Loucy (cell line): ENCODE measurements at regions not wholly inside any gene's neighbourhood (a gene's known extent, or its start where the extent isn't known, plus 50 kb on each side); places are given as distances from the start of the nearest gene placed in this dataset.

Experiments used
- H2AFZ ChIP-seq: fragments of 200-600 bp; sonication (generic); 2 replicates; pipeline ENCODE4 v1.6.0; 2016; ENCODE audit warnings: antibody characterized with exemption, mild to moderate bottlenecking, low read length, moderate library complexity
- H3F3A ChIP-seq: fragments of 200-600 bp; 2 replicates; pipeline ENCODE4 v1.6.0; 2016; ENCODE audit warnings: antibody characterized with exemption, low read depth, mild to moderate bottlenecking
- H3K27me3 ChIP-seq: fragments of 200-600 bp; sonication (generic); 2 replicates; pipeline ENCODE4 v1.6.1; 2014; ENCODE audit warnings: low read length, mild to moderate bottlenecking; ENCODE audit not compliant: insufficient read depth, poor library complexity, severe bottlenecking
- H3K36me3 ChIP-seq: fragments of 200-600 bp; sonication (generic); 2 replicates; pipeline ENCODE4 v1.6.1; 2016; ENCODE audit warnings: low read length; ENCODE audit not compliant: insufficient read depth
- H3K4me1 ChIP-seq: fragments of 200-600 bp; sonication (generic); 2 replicates; pipeline ENCODE4 v1.5.1; 2014; ENCODE audit warnings: low read length, mild to moderate bottlenecking; ENCODE audit not compliant: insufficient read depth, poor library complexity, severe bottlenecking
- H3K4me2 ChIP-seq: fragments of 200-600 bp; sonication (generic); 2 replicates; pipeline ENCODE4 v1.6.0; 2014; ENCODE audit warnings: antibody characterized with exemption, low read length, low read depth, mild to moderate bottlenecking; ENCODE audit not compliant: poor library complexity, severe bottlenecking
- H3K4me3 ChIP-seq: fragments of 200-600 bp; sonication (generic); 2 replicates; pipeline ENCODE4 v1.5.1; 2014; ENCODE audit warnings: low read length, mild to moderate bottlenecking, mixed read lengths; ENCODE audit not compliant: poor library complexity, severe bottlenecking
- H3K79me2 ChIP-seq: fragments of 200-600 bp; sonication (generic); 2 replicates; pipeline ENCODE4 v1.6.1; 2014; ENCODE audit warnings: low read length; ENCODE audit not compliant: insufficient read depth
- H3K9ac ChIP-seq: fragments of 200-600 bp; sonication (generic); 2 replicates; pipeline ENCODE4 v1.6.0; 2014; ENCODE audit warnings: mild to moderate bottlenecking, low read depth, low read length, moderate library complexity; ENCODE audit not compliant: poor library complexity, severe bottlenecking
- H3K9me2 ChIP-seq: fragments of 200-600 bp; sonication (generic); replicated peaks from 2 replicates; pipeline ENCODE4 v1.6.1; 2016; ENCODE audit warnings: low read depth, low read length, mixed read lengths
- H3K9me3 ChIP-seq: fragments of 200-600 bp; sonication (generic); 2 replicates; pipeline ENCODE4 v1.6.1; 2014; ENCODE audit warnings: mild to moderate bottlenecking, antibody characterized with exemption, low read length, low read depth; ENCODE audit not compliant: insufficient read depth
- H4K20me1 ChIP-seq: fragments of 200-600 bp; sonication (generic); 2 replicates; pipeline ENCODE4 v1.6.0; 2014; ENCODE audit warnings: antibody characterized with exemption, low read length, mild to moderate bottlenecking; ENCODE audit not compliant: insufficient read depth, poor library complexity, severe bottlenecking
- CTCF ChIP-seq: fragments of 200-600 bp; sonication (generic); conservative IDR thresholded peaks from 2 replicates; pipeline ENCODE4 v1.5.1; 2014; ENCODE audit warnings: mild to moderate bottlenecking, antibody characterized with exemption, low read length
- EZH2phosphoT487 ChIP-seq: fragments of 200-600 bp; IDR thresholded peaks from 2 replicates; pipeline ENCODE4 v1.6.1; 2018; ENCODE audit warnings: antibody characterized with exemption, mild to moderate bottlenecking, moderate library complexity, borderline replicate concordance

DNA sequence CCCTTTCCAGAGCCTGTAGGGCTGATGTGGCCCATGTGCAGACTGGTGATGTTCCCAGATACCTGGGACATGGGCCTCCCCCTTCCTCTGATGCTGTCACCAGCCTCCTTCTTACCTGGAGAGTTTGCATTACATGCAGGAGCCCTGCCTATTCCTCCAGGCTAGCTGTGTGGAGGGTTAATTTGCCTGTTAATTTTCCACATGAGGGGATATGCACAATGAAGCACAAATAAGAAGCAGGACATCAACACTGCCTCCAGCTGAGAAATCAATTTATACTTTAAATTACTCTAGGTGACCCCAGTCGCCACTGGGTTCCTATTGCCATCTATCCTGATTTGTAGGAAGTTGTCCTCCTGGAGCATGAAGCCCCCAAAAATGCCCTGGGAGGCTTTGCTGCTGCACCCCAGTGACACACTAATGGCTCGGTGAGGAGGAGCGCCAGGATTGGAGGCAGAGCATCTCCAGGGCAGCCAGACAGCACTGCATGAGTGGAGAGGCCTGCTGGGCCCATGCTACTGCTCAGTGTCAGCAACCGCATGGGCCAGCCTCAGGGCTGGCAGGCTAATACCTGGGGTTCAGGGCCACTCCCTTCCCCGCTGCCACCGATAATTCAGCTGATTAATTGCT, 101.6 kb upstream of the USP47 start:
- H3K79me2 ChIP-seq = no peaks in the 10 kb centered on the region
- no peak overlapping the region for H2AFZ ChIP-seq
- H3K36me3 ChIP-seq = no peaks in the 10 kb centered on the region
- H3K27me3 ChIP-seq = no peaks in the 10 kb centered on the region
- TF ChIP-seq CTCF (no peak), EZH2phosphoT487 (no peak)
- no peak overlapping the region for H3K4me2 ChIP-seq
- no peaks in the 10 kb centered on the region for H4K20me1 ChIP-seq
- H3K9me2 ChIP-seq = no peaks in the 10 kb centered on the region
- H3K9ac ChIP-seq = no peak overlapping the region
- H3K4me1 ChIP-seq = no peaks in the 10 kb centered on the region
- H3K9me3 ChIP-seq = no peaks in the 10 kb centered on the region
- no peak overlapping the region for H3K4me3 ChIP-seq
- no peaks in the 10 kb centered on the region for H3F3A ChIP-seq

- Histone ChIP-seq H3K9me3 (no peaks in the 10 kb centered on the region), H4K20me1 (no peaks in the 10 kb centered on the region), H3K27me3 (no peaks in the 10 kb centered on the region), H3K4me3 (no peak overlapping the region), H3K4me2 (no peak overlapping the region), H3K79me2 (no peaks in the 10 kb centered on the region), H3F3A (no peaks in the 10 kb centered on the region), H2AFZ (no peak overlapping the region), H3K9me2 (no peaks in the 10 kb centered on the region), H3K36me3 (no peaks in the 10 kb centered on the region), H3K4me1 (no peaks in the 10 kb centered on the region), H3K9ac (no peak overlapping the region)
- TF ChIP-seq EZH2phosphoT487 (no peak), CTCF (no peak)
These were observed 103.4 kb upstream of the USP47 start for GRCh38 chr11:11738370-11738769.

DNA sequence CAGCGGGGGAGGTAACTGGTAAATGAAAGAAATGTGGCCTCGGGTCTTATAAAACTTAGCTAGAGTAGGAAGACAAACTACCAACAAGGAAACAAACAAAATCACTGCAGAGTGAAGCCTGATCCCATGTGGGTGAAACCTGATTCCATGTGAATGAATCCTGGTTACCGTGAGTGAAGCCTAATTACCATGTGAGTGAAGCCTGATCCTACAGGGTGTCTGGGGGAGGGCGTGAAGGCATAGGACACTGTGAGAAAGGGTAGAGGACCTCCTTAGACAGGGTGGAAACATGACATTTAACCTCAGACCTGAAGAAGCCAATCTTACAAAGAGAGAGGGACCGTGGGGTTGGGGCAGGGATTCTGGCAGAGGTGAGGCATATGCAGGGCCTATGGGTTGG, 106.2 kb upstream of the USP47 start:
- H3K9me3 ChIP-seq = no peaks in the 10 kb centered on the region
- H2AFZ ChIP-seq = no peak overlapping the region
- no peaks in the 10 kb centered on the region for H4K20me1 ChIP-seq
- no peaks in the 10 kb centered on the region for H3K27me3 ChIP-seq
- no peaks in the 10 kb centered on the region for H3K4me1 ChIP-seq
- H3K4me3 ChIP-seq = no peak overlapping the region
- no peak for TF ChIP-seq CTCF
- TF ChIP-seq EZH2phosphoT487 = no peak
- H3K4me2 ChIP-seq = no peak overlapping the region
- no peaks in the 10 kb centered on the region for H3F3A ChIP-seq
- no peaks in the 10 kb centered on the region for H3K79me2 ChIP-seq
- no peaks in the 10 kb centered on the region for H3K9me2 ChIP-seq
- H3K36me3 ChIP-seq = no peaks in the 10 kb centered on the region
- H3K9ac ChIP-seq = no peak overlapping the region
